Neural crest cell (in vitro differentiated cells): ENCODE measurements at regions not wholly inside any gene's neighbourhood (a gene's known extent, or its start where the extent isn't known, plus 50 kb on each side); places are given as distances from the start of the nearest gene placed in this dataset.
"Not testable (repeated sequence)": the region's sequence is repeated elsewhere in the genome, so short reads cannot be mapped to it uniquely, and the experiment has no call there.

Experiments
- DNase-seq: peaks from one replicate; pipeline ENCODE4 v3.0.0; 2021; ENCODE audit warnings: low read depth, mixed read lengths, low spot score
- H3K27ac Mint-ChIP-seq: one replicate; pipeline ENCODE4 v1.8.0; 2021; ENCODE audit warnings: mild to moderate bottlenecking, mixed read lengths; ENCODE audit not compliant: unreplicated experiment
- H3K27me3 Mint-ChIP-seq: 2 replicates; pipeline ENCODE4 v1.8.0; 2021; ENCODE audit warnings: low read depth, mild to moderate bottlenecking, mixed read lengths
- H3K36me3 Mint-ChIP-seq: 2 replicates; pipeline ENCODE4 v1.8.0; 2021; ENCODE audit warnings: low read depth, mild to moderate bottlenecking, mixed read lengths
- H3K4me1 Mint-ChIP-seq: 2 replicates; pipeline ENCODE4 v1.8.0; 2021; ENCODE audit warnings: mixed read lengths
- H3K4me3 Mint-ChIP-seq: one replicate; pipeline ENCODE4 v1.8.0; 2021; ENCODE audit warnings: mild to moderate bottlenecking, mixed read lengths
- H3K9me3 Mint-ChIP-seq: 2 replicates; pipeline ENCODE4 v1.8.0; 2021; ENCODE audit warnings: mixed read lengths
- TF ChIP-seq, protein P1 (sequence below): fragments of 200-600 bp; sonication (generic); conservative IDR thresholded peaks from 2 replicates; pipeline ENCODE4 v1.5.0; 2021; ENCODE audit warnings: antibody characterized with exemption, mild to moderate bottlenecking

DNA sequence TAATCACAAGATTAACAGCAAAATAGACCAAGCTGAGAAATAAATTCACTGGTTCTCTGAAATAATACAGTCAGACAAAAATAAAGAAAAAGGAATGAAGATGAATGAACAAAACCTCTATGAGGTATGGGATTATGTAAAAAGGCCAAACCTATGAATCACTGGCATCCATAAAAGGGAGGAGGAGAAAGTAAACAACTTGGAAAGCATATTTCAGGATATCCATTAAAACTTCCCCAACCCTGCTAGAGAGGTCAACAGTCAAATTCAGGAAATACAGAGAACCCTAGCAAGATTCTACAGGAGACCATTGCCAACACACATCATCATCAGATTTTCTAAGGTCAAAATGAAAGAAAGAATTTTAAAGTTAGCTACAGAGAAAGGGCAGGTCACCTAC lies 649.7 kb upstream of the CBLB start:
- no peak for DNase-seq
- no peaks in the 10 kb centered on the region for H3K27me3 Mint-ChIP-seq
- H3K4me1 Mint-ChIP-seq: peaks cover 4% of the 10 kb centered on the region
- no peaks in the 10 kb centered on the region for H3K9me3 Mint-ChIP-seq
- no peaks in the 10 kb centered on the region for H3K36me3 Mint-ChIP-seq
- TF ChIP-seq, protein P1, sequence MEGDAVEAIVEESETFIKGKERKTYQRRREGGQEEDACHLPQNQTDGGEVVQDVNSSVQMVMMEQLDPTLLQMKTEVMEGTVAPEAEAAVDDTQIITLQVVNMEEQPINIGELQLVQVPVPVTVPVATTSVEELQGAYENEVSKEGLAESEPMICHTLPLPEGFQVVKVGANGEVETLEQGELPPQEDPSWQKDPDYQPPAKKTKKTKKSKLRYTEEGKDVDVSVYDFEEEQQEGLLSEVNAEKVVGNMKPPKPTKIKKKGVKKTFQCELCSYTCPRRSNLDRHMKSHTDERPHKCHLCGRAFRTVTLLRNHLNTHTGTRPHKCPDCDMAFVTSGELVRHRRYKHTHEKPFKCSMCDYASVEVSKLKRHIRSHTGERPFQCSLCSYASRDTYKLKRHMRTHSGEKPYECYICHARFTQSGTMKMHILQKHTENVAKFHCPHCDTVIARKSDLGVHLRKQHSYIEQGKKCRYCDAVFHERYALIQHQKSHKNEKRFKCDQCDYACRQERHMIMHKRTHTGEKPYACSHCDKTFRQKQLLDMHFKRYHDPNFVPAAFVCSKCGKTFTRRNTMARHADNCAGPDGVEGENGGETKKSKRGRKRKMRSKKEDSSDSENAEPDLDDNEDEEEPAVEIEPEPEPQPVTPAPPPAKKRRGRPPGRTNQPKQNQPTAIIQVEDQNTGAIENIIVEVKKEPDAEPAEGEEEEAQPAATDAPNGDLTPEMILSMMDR: no peak
- no peak overlapping the region for H3K4me3 Mint-ChIP-seq
- no peak overlapping the region for H3K27ac Mint-ChIP-seq

DNA sequence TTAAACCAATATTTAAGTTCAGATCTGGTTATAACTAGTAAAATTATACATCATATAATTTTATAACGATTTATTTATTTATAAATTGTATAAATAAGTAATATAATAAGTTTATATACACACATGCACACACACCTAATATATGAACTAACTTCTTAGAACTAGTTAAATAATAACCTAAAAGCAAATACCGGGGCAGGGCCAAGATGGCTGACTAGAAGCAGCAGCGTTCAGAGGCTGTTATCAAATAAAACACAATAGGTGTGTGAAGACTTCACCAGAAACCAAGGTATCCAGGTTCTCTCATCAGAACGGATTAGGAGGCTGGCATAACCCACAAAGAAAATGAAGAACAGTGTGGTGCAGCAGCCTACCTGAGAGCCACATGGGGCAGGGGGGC lies 653.6 kb upstream of the CBLB start:
- no peaks in the 10 kb centered on the region for H3K27me3 Mint-ChIP-seq
- H3K27ac Mint-ChIP-seq: no peak overlapping the region
- TF ChIP-seq, protein P1: no peak
- no peaks in the 10 kb centered on the region for H3K9me3 Mint-ChIP-seq
- no peaks in the 10 kb centered on the region for H3K36me3 Mint-ChIP-seq
- H3K4me1 Mint-ChIP-seq: no peaks in the 10 kb centered on the region
- no peak for DNase-seq
- H3K4me3 Mint-ChIP-seq: no peak overlapping the region

DNA sequence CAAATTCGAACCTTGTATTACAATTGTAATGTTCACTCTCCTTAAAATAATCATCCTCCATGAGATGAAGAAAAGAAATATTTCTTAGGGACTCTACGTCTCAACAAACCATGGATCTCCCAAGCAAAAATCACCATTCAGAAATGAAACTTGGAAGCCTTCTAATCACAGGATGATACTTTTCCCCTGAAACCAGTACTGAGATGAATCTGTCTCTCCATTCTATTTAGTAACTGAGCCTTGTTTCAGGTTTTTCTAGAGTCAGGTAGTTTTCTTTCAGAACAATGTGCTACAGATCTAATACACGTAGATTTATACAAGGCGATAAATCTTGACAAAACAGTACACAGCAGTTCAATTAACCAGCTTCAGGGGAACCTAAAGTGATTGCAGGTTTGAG lies 660.1 kb upstream of the CBLB start:
- no peak for DNase-seq
- H3K27me3 Mint-ChIP-seq: no peaks in the 10 kb centered on the region
- TF ChIP-seq, protein P1: no peak
- no peak overlapping the region for H3K27ac Mint-ChIP-seq
- H3K4me1 Mint-ChIP-seq: no peaks in the 10 kb centered on the region
- H3K4me3 Mint-ChIP-seq: no peak overlapping the region
- H3K36me3 Mint-ChIP-seq: no peaks in the 10 kb centered on the region
- peaks cover 13% of the 10 kb centered on the region for H3K9me3 Mint-ChIP-seq

DNA sequence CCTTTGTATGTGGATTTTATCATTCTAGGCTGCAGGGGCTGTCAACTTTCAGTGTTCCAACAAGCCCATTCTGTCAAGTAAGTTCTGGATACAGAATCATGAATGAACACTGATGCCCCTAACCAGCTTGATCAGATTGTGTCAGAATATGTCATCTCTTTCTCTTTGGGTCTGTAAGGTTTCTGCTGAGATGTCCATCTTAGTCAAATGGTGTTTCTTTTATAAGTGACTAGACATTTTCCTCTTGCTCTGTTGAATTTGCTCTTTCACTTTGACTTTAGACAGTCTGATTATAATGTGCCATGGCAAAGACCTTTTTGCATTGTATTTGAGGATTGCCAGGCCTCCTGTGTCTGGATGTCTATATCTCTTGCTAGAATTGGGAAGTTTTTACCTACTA lies 660.9 kb upstream of the CBLB start:
- no peak for DNase-seq
- peaks cover 15% of the 10 kb centered on the region for H3K9me3 Mint-ChIP-seq
- H3K27ac Mint-ChIP-seq: no peak overlapping the region
- H3K4me1 Mint-ChIP-seq: no peaks in the 10 kb centered on the region
- no peak overlapping the region for H3K4me3 Mint-ChIP-seq
- peaks cover 2% of the 10 kb centered on the region for H3K36me3 Mint-ChIP-seq
- no peaks in the 10 kb centered on the region for H3K27me3 Mint-ChIP-seq
- TF ChIP-seq, protein P1: no peak

DNA sequence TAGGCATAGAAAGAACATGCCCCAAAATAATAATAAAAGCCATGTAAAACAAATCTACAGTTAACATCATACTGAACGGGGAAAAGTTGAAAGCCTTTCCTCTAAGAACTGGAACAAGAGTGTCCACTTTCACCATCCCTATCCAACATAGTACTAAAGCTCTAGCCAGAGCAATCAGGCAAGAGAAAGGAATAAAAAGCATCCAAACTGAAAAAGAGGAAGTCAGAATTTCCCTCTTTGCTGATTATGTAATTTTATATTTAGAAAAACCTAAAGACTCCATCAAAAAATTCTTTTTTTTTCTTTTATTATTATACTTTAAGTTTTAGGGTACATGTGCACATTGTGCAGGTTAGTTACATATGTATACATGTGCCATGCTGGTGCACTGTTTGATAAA lies 661.6 kb upstream of the CBLB start:
- Mint-ChIP-seq H3K36me3 (peaks cover 3% of the 10 kb centered on the region), H3K27ac (no peak overlapping the region), H3K9me3 (peaks cover 15% of the 10 kb centered on the region), H3K27me3 (no peaks in the 10 kb centered on the region), H3K4me1 (no peaks in the 10 kb centered on the region), H3K4me3 (no peak overlapping the region)
- TF ChIP-seq, protein P1: no peak
- DNase-seq: no peak

DNA sequence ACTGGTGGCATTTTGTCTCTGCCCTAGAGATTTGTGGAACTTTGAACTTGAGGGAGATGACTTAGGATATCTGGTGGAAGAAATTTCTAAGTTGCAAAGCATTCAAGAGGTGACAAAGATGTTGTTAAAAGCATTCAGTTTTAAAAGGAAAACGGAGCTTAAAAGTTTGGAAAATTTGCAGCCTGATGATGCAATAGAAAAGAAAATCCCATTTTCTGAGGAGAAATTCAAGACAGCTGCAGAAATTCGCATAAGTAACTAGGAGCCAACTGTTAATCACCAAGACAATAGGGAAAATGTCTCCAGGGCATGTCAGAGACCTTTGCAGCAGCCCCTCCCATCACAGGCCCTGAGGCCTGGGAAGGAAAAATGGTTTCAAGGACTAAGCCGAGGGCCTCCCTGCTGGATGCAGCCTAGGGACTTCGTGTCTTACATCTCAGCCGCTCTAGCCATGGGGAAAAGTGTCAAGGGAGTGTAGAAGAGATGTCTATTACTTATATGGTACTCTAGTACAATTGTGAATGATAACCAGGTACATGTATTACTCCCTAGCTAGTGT lies 663.0 kb upstream of the CBLB start:
- not testable (repeated sequence) for H3K27me3 Mint-ChIP-seq, H3K4me1 Mint-ChIP-seq, H3K36me3 Mint-ChIP-seq, H3K27ac Mint-ChIP-seq, DNase-seq, H3K4me3 Mint-ChIP-seq
- peaks cover 20% of the 10 kb centered on the region for H3K9me3 Mint-ChIP-seq
